ENCODE measurements at regions not wholly inside any gene's neighbourhood (a gene's known extent, or its start where the extent isn't known, plus 50 kb on each side); places are given as distances from the start of the nearest gene placed in this dataset.

DNA sequence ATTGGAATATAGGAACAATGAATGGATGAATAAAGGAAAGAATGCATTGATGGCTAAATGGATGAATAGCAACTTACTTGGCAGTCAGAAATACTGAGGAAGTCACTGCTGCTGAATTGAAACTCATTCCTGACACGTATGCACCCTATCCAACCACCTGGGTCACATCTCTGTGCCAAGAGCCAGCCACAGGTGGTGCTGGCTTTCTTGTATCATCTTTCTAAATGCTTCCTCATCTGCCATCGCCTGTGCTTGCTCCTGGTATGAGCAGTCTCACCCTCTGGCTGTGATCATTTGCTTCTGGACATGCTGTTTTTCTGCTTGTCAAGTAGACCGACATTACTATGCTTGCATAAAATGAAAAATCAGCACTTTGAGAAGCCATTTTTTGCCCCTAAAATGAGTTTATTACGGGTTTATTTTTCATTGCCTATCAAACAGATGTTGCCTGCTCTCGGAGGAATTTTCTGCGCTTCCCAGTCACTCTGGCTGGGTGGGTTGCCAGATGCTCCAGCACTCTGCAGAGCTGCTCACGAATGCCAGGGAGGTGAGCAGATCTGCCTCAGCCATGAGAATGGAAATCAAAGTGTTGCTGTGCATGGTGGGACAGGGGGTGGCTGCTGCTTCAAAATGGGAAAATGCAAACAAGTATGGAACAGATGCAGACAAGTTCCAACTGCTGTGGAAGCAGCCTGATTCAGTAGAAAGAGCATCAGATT, 1349.6 kb upstream of the CDH8 start:
- H3K4me3 ChIP-seq (ENCODE audit: low read depth, low read length): no peak overlapping the region
- DNase-seq (ENCODE audit: low read depth): no peak
- TF ChIP-seq, protein P1, sequence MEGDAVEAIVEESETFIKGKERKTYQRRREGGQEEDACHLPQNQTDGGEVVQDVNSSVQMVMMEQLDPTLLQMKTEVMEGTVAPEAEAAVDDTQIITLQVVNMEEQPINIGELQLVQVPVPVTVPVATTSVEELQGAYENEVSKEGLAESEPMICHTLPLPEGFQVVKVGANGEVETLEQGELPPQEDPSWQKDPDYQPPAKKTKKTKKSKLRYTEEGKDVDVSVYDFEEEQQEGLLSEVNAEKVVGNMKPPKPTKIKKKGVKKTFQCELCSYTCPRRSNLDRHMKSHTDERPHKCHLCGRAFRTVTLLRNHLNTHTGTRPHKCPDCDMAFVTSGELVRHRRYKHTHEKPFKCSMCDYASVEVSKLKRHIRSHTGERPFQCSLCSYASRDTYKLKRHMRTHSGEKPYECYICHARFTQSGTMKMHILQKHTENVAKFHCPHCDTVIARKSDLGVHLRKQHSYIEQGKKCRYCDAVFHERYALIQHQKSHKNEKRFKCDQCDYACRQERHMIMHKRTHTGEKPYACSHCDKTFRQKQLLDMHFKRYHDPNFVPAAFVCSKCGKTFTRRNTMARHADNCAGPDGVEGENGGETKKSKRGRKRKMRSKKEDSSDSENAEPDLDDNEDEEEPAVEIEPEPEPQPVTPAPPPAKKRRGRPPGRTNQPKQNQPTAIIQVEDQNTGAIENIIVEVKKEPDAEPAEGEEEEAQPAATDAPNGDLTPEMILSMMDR (IDR thresholded peaks at IDR 0.05; ENCODE audit: insufficient read depth, low read depth, low read length): no peak

- H3K4me3 ChIP-seq (ENCODE audit: low read depth, low read length): no peak overlapping the region
- TF ChIP-seq, protein P1 (IDR thresholded peaks at IDR 0.05; ENCODE audit: insufficient read depth, low read depth, low read length): no peak
- no peak for DNase-seq (ENCODE audit: low read depth)
Observed at GRCh38 chr16:63373744-63374143, 1337.5 kb upstream of the CDH8 start.

DNA sequence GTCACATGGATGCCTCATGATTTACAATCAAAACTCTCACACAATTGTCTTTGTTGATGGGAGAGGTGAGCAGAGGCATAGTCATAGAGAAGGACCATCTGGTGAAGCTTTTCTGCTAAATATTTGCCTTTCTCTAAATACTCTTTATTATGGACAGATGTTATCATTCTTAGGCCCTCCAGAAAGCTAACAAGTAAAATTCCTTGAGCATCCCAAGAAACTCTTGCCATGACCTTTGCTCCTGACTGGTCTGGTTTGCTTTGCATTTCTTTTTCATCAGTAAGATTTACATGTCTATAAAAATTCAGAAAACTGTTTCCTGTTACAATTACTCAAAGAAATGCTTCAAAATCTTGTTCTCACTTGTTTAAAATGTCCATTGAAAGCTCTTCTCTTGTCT, 1336.6 kb upstream of the CDH8 start:
- TF ChIP-seq, protein P1 (IDR thresholded peaks at IDR 0.05; ENCODE audit: insufficient read depth, low read depth, low read length): no peak
- H3K4me3 ChIP-seq (ENCODE audit: low read depth, low read length): no peak overlapping the region
- peak; percentile 18 for DNase-seq (ENCODE audit: low read depth)

DNA sequence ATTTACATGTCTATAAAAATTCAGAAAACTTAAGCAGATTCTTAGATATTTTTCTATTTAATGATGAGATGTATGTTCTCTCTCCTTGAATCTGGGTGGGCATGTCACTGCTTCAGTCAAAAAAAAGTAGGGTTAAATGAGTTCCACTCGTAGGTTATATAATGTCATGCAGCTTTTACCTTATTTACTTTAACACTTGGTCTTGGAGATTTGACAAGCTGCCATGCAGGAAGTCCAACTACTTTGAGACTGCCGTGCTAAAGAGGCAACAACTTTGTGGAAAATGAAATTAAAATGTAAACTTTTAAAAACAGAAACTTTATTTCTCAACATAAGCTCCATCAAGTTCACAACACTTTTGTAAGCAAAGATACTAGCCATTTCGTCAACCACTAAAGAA, 1336.0 kb upstream of the CDH8 start:
- TF ChIP-seq, protein P1 (IDR thresholded peaks at IDR 0.05; ENCODE audit: insufficient read depth, low read depth, low read length): no peak
- no peak overlapping the region for H3K4me3 ChIP-seq (ENCODE audit: low read depth, low read length)
- no peak for DNase-seq (ENCODE audit: low read depth)

GRCh38 chr16:63365649-63366304, 1329.5 kb upstream of the CDH8 start:
- TF ChIP-seq, protein P1 (IDR thresholded peaks at IDR 0.05; ENCODE audit: insufficient read depth, low read depth, low read length): no peak
- no peak overlapping the region for H3K4me3 ChIP-seq (ENCODE audit: low read depth, low read length)
- no peak for DNase-seq (ENCODE audit: low read depth)

DNA sequence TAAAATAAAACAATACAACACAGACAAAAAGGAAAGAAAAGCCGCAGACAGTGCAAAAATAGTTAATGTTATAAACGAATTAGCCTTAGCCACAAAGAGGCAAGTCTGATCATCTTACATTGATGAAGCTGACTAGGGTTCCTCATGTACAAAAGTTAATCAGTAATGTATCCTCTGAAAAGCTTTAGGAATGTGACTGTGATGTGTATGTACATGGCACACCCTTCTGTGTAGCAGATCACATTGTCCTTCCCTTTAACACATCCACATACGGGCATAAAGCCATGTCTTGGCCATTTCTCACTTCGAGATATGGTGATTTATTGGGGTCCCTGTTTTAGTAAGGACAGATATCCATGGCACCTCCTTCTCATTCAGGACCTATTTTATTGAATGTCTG, 1327.5 kb upstream of the CDH8 start:
- TF ChIP-seq, protein P1 (IDR thresholded peaks at IDR 0.05; ENCODE audit: insufficient read depth, low read depth, low read length): no peak
- H3K4me3 ChIP-seq (ENCODE audit: low read depth, low read length): no peak overlapping the region
- DNase-seq (ENCODE audit: low read depth): no peak

Data from fibroblast of villous mesenchyme (primary cell).